D341Med (cell line): ENCODE measurements at regions not wholly inside any gene's neighbourhood (a gene's known extent, or its start where the extent isn't known, plus 50 kb on each side); places are given as distances from the start of the nearest gene placed in this dataset.
A peak's percentile ranks its signal among the peaks of the same experiment; 100 is the strongest.

ENCODE experiments used
- DNase-seq: peaks from one replicate; pipeline ENCODE4 v3.0.0; 2012; ENCODE audit warnings: low spot score

- no peak for DNase-seq
Measured at GRCh38 chr7:22911889-22912288, 89.2 kb upstream of the TOMM7 start.

GRCh38 chr7:22909917-22910316 is 87.3 kb upstream of the TOMM7 start:
- no peak for DNase-seq

GRCh38 chr7:22907805-22908204 is 85.2 kb upstream of the TOMM7 start:
- DNase-seq: no peak

- no peak for DNase-seq
Measured at GRCh38 chr7:22900784-22901183, 78.1 kb upstream of the TOMM7 start.

- DNase-seq: no peak
Measured at GRCh38 chr7:22900101-22900500, 77.5 kb upstream of the TOMM7 start.

GRCh38 chr7:22896917-22897316 is 74.3 kb upstream of the TOMM7 start:
- no peak for DNase-seq

GRCh38 chr7:22895828-22896165 is 73.1 kb upstream of the TOMM7 start:
- DNase-seq: no peak

- peak; percentile 44 for DNase-seq
Measured at GRCh38 chr7:22895140-22895827, 72.6 kb upstream of the TOMM7 start.

GRCh38 chr7:22894546-22894945 is 71.9 kb upstream of the TOMM7 start:
- DNase-seq: no peak

- no peak for DNase-seq
Measured at GRCh38 chr7:22890773-22891172, 68.1 kb upstream of the TOMM7 start.

- DNase-seq: no peak
Measured at GRCh38 chr7:22885797-22886261, 63.2 kb upstream of the TOMM7 start.

- DNase-seq: no peak
Measured at GRCh38 chr7:22884911-22885788, 62.5 kb upstream of the TOMM7 start.

- no peak for DNase-seq
Measured at GRCh38 chr7:22882106-22882505, 59.5 kb upstream of the TOMM7 start.

- no peak for DNase-seq
Measured at GRCh38 chr7:22879709-22880306, 57.2 kb upstream of the TOMM7 start.

GRCh38 chr7:22879280-22879679 is 56.6 kb upstream of the TOMM7 start:
- no peak for DNase-seq

- DNase-seq: no peak
Measured at GRCh38 chr7:22876986-22877729, 54.5 kb upstream of the TOMM7 start.

- no peak for DNase-seq
Measured at GRCh38 chr7:22875470-22875869, 52.8 kb upstream of the TOMM7 start.

- DNase-seq: no peak
Measured at GRCh38 chr7:22874904-22875303, 52.3 kb upstream of the TOMM7 start.
